Epithelial cell of proximal tubule (primary cell): ENCODE measurements at regions not wholly inside any gene's neighbourhood (a gene's known extent, or its start where the extent isn't known, plus 50 kb on each side); places are given as distances from the start of the nearest gene placed in this dataset.

Experiments
- DNase-seq: peaks from one replicate; pipeline ENCODE4 v3.0.0-alpha.2; 2011; ENCODE audit warnings: low read depth
- H3K4me3 ChIP-seq: 2 replicates; pipeline ENCODE4 v1.5.1; 2011; ENCODE audit warnings: low read depth, mild to moderate bottlenecking, low read length
- TF ChIP-seq, protein P1 (sequence below): conservative IDR thresholded peaks from 2 replicates; pipeline ENCODE4 v1.5.1; 2012; ENCODE audit warnings: low read depth, mild to moderate bottlenecking, low read length

DNA sequence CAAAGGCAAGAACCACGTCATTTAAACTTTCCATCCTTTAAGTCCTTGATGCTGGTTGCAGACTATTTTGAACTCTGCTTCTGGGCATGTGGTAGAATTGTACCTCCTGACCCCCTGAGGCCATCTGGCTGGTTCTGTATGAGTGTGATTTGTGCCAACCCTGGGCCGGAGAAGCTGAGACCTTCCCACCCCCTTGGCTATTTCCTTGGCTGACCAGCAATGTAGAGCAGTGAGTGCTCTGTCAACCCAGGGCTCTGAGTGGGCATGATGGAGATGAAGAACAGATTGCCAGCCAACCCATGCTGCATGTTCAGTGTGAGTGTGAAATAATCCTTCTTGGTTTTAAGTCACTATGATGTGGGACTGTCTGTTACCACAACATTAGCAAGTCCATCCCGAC is 82.1 kb upstream of the RASGRP1 start:
- TF ChIP-seq, protein P1, sequence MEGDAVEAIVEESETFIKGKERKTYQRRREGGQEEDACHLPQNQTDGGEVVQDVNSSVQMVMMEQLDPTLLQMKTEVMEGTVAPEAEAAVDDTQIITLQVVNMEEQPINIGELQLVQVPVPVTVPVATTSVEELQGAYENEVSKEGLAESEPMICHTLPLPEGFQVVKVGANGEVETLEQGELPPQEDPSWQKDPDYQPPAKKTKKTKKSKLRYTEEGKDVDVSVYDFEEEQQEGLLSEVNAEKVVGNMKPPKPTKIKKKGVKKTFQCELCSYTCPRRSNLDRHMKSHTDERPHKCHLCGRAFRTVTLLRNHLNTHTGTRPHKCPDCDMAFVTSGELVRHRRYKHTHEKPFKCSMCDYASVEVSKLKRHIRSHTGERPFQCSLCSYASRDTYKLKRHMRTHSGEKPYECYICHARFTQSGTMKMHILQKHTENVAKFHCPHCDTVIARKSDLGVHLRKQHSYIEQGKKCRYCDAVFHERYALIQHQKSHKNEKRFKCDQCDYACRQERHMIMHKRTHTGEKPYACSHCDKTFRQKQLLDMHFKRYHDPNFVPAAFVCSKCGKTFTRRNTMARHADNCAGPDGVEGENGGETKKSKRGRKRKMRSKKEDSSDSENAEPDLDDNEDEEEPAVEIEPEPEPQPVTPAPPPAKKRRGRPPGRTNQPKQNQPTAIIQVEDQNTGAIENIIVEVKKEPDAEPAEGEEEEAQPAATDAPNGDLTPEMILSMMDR, result no peak
- H3K4me3 ChIP-seq, result no peak overlapping the region

DNA sequence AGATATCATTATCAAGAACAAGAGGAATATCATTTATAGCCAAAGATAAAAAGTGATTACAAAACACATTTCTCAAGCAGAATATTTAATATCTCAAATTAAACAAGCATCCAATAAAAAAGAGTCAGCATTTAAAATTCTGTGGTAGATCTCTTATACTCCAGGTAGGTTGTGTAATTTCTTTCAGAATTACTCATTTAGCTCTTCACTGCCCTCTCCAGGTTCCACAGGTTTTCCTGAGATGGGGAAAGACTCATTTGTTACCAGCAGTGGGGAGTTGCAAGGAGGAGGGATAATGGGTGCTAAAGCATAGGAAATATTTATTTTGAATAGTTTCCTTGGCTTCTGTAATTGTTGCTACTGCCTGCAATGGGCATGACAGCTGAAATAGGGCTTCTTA is 83.1 kb upstream of the RASGRP1 start:
- DNase-seq, result no peak
- TF ChIP-seq, protein P1, result peak; percentile 85
- no peak overlapping the region for H3K4me3 ChIP-seq

More for the DNA sequence above, 82.1 kb upstream of the RASGRP1 start:
- no peak for DNase-seq

DNA sequence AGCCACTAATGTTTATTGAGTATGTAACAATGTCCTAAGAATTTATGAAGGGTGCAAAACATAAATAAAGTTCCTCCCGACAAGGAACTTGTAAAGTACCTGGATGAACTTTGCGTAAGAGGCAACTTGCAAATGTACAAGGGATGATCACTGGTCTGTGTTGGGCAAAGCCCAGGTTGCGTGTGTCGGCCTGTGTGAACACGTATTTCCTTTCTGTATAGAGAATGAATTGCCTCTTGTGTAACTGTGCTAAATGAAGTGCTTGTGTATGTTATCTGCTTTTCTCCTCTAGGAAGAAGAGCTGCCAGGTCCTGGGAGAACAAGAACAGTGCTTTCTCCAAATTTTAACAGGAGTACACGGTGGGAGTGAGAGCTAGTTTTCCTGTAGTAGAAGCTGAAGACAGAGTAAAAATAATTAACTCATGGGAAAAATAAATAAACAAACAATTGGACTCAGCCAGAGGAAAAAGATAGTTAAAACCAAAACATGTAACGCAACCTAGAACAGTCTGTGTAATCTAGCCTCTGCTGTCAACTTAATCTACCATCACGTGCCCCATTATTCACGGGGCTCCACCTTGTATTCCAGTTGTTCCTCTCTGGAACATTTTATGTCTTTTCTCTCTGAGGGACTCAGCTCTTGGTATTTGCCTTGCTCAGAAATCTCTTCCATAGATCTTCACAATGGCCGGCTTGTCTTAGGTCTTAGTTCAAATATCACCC is 83.7 kb upstream of the RASGRP1 start:
- no peak for DNase-seq
- TF ChIP-seq, protein P1, result no peak
- no peak overlapping the region for H3K4me3 ChIP-seq

DNA sequence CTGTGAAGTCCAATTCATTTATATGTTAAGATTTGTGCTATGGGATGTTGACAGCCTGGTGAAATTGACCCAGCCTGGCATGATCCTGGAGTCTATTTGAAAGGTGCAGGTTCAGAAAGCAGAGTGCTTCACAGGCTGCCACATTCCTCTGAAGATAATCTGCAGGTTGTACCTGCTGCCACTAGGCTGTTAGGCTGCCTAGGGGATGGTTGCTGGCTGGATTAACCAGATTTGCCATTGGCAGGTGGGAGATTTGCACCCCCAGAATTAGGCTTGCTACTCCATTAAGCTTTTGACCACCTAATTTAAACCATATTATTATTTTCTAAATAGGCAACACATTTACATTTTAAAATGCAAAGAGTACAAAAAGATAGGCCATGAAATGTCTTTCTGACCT is 85.8 kb upstream of the RASGRP1 start:
- no peak for DNase-seq
- TF ChIP-seq, protein P1, result no peak
- H3K4me3 ChIP-seq, result no peak overlapping the region

DNA sequence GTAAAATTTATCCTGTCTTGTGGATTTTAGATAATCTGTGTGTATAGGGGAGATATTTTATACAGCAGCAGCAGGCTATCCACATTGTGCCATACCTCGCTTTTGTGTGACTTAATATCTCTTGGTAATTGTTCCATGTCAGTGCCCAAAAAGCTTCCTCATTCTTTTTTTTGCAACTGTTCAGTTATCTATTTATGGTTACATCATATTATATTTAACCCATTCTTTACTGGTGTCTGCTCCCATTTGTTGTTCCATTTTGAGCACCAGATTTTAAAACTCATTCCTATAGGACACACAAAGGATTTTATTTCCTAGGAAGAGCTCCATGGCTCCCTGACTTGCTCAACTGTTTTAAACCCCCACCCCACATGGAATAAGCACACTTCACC is 86.3 kb upstream of the RASGRP1 start:
- TF ChIP-seq, protein P1, result no peak
- DNase-seq, result no peak
- H3K4me3 ChIP-seq, result no peak overlapping the region

DNA sequence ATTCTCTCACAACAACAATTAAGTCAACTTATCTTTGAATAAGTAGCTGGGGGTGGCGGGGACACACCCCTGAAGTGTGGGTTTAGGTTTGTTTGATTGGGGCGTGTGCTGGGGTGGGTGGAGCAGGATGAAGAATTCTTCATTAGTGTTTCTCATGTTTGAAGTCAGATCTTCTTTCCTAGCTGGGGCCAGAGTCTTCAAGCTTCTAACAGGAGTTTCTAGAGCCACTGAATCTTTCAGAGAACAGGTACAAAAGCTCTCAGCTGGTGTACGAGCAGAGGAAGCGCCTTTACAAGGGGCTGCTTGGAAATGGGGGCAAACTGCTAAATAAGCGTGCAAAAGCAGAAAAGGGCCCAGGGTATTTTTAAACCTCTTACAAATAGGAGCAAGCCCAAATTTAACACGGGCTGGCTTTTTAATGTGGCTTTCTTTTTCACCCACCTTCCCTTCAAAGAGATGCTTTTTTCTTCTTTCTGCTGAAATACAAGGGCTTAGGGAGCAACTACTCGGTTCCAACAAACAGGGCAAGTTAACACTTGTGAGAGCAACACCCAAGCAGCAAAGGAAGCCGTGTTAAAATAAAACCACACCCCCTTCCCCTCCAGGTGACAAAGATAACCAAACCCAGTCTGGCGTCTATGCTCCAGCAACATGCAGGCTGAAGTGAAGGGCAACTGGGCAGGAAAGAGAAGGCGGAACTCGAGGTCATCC is 86.9 kb upstream of the RASGRP1 start:
- no peak overlapping the region for H3K4me3 ChIP-seq
- TF ChIP-seq, protein P1, result no peak
- DNase-seq, result no peak
